Endothelial cell of umbilical vein (primary cell): ENCODE measurements at regions not wholly inside any gene's neighbourhood (a gene's known extent, or its start where the extent isn't known, plus 50 kb on each side); places are given as distances from the start of the nearest gene placed in this dataset.

Source experiments
- BruUV-seq: library from RNA; stranded (reverse); fragments of 400-500 nt; replicated peaks from 2 replicates; lab custom pipeline; 2021; lab: Mats Ljungman, UMichigan
- CTCF ChIA-PET: fragments of 300-600, 350-600 bp; sonication (Branson Sonifier 250); formaldehyde crosslinking; loops from one replicate; lab custom pipeline; 2021; ENCODE audit warnings: antibody characterized with exemption, inconsistent platforms; lab: Charles Lee
- POLR2A ChIA-PET: fragments of 300-600, 350-600 bp; sonication (Branson Sonifier 250); formaldehyde crosslinking; loops from one replicate; lab custom pipeline; 2021; ENCODE audit warnings: antibody characterized with exemption, inconsistent platforms; lab: Charles Lee
- DNase-seq: peaks from one replicate; pipeline ENCODE4 v3.0.0-alpha.2; 2011; ENCODE audit warnings: low read depth, low spot score
- FAIRE-seq: peaks from 2 replicates; lab custom pipeline; 2011; peaks lifted over from hg19 to GRCh38; lab: Jason Lieb, UNC
- H2AFZ ChIP-seq: 2 replicates; pipeline ENCODE4 v1.6.0; 2012; ENCODE audit warnings: low read depth, low read length, control low read depth, inconsistent platforms
- H3K27ac ChIP-seq: 2 replicates; pipeline ENCODE4 v1.5.1; 2011; ENCODE audit warnings: low read depth, mild to moderate bottlenecking, control low read depth, low read length, moderate library complexity; ENCODE audit not compliant: insufficient read depth
- H3K27me3 ChIP-seq, 2 experiments: 2 replicates each; pipeline versions ENCODE4 v1.6.0 to v1.6.1; 2011; ENCODE audit warnings: low read length in 2 of 2, mixed read lengths in 1 of 2; ENCODE audit not compliant: control insufficient read depth in 2 of 2, insufficient read depth in 2 of 2
- H3K36me3 ChIP-seq, 2 experiments: 2 replicates in 1 of 2; 3 replicates in 1 of 2; pipeline ENCODE4 v1.5.1; 2011; ENCODE audit warnings: low read length in 2 of 2, mild to moderate bottlenecking in 1 of 2, moderate library complexity in 1 of 2; ENCODE audit not compliant: control insufficient read depth in 2 of 2, insufficient read depth in 2 of 2; ENCODE audit errors: extremely low read depth in 1 of 2
- H3K4me1 ChIP-seq: 3 replicates; pipeline ENCODE4 v1.5.1; 2011; ENCODE audit warnings: mild to moderate bottlenecking, low read length; ENCODE audit not compliant: control insufficient read depth, insufficient read depth; ENCODE audit errors: extremely low read depth
- H3K4me2 ChIP-seq: 2 replicates; pipeline ENCODE4 v1.6.1; 2011; ENCODE audit warnings: low read length, control low read depth, mixed read lengths; ENCODE audit not compliant: insufficient read depth
- H3K4me3 ChIP-seq, 3 experiments: fragments of 200-600 bp in 1 of 3; sonication (generic), shearing (Covaris generic) in 1 of 3; replicated peaks in 1 of 3; 2 replicates each; pipeline ENCODE4 v1.5.1; 2011 to 2016; ENCODE audit warnings: control low read depth in 3 of 3, low read length in 3 of 3, mild to moderate bottlenecking in 2 of 3, inconsistent platforms in 1 of 3, low read depth in 1 of 3, moderate library complexity in 1 of 3; ENCODE audit not compliant: insufficient read depth in 1 of 3
- H3K79me2 ChIP-seq: 2 replicates; pipeline ENCODE4 v1.6.0; 2012; ENCODE audit warnings: low read length, inconsistent platforms; ENCODE audit not compliant: control insufficient read depth, insufficient read depth
- H3K9ac ChIP-seq: replicated peaks from 2 replicates; pipeline ENCODE3; 2011; ENCODE audit warnings: low read length, control low read depth; ENCODE audit not compliant: insufficient read depth; ENCODE audit errors: extremely low read depth
- H3K9me1 ChIP-seq: replicated peaks from 3 replicates; pipeline ENCODE4 v1.6.0; 2011; ENCODE audit warnings: mild to moderate bottlenecking, low read length; ENCODE audit not compliant: control insufficient read depth, insufficient read depth; ENCODE audit errors: extremely low read depth
- H3K9me3 ChIP-seq: replicated peaks from 2 replicates; pipeline ENCODE4 v1.5.1; 2012; ENCODE audit warnings: low read length, inconsistent platforms; ENCODE audit not compliant: control insufficient read depth, insufficient read depth
- H4K20me1 ChIP-seq: replicated peaks from 2 replicates; pipeline ENCODE3; 2011; ENCODE audit warnings: mild to moderate bottlenecking, low read length; ENCODE audit not compliant: control insufficient read depth, insufficient read depth; ENCODE audit errors: extremely low read depth
- CTCF ChIP-seq, 2 donors: IDR thresholded peaks; 1 replicate in 1 of 2; 2 replicates in 1 of 2; pipeline ENCODE4 v1.5.1; 2011; ENCODE audit warnings: low read length in 2 of 2, mild to moderate bottlenecking in 2 of 2, moderate library complexity in 2 of 2, control low read depth in 1 of 2, inconsistent platforms in 1 of 2, low read depth in 1 of 2; ENCODE audit not compliant: insufficient read depth in 1 of 2; ENCODE audit errors: extremely low read depth in 1 of 2
- EZH2 ChIP-seq: IDR thresholded peaks from 2 replicates; pipeline ENCODE4 v1.6.1; 2012; ENCODE audit warnings: borderline replicate concordance, low read depth, mild to moderate bottlenecking, moderate library complexity, low read length, inconsistent platforms; ENCODE audit not compliant: severe bottlenecking
- FOS ChIP-seq: IDR thresholded peaks from 2 replicates; pipeline ENCODE4 v1.6.1; 2011; ENCODE audit warnings: mild to moderate bottlenecking, low read length, moderate library complexity, borderline replicate concordance; ENCODE audit not compliant: insufficient read depth
- GATA2 ChIP-seq: IDR thresholded peaks from 2 replicates; pipeline ENCODE4 v1.7.0; 2011; ENCODE audit warnings: low read depth, mild to moderate bottlenecking, moderate library complexity, mixed read lengths, low read length; ENCODE audit not compliant: insufficient read length, insufficient read depth
- JUN ChIP-seq: IDR thresholded peaks from 2 replicates; pipeline ENCODE4 v1.6.1; 2011; ENCODE audit warnings: borderline replicate concordance, low read depth; ENCODE audit not compliant: insufficient read length, insufficient read depth
- MAX ChIP-seq: IDR thresholded peaks from 2 replicates; pipeline ENCODE4 v1.6.1; 2011; ENCODE audit not compliant: insufficient read depth, insufficient read length
- MYC ChIP-seq: IDR thresholded peaks from one replicate; pipeline ENCODE4 v1.6.1; 2011; ENCODE audit warnings: mild to moderate bottlenecking, low read depth, low read length
- POLR2A ChIP-seq: IDR thresholded peaks from 2 replicates; pipeline ENCODE4 v1.6.1; 2012; ENCODE audit warnings: low read depth, mild to moderate bottlenecking, control low read depth, low read length
- POLR2AphosphoS5 ChIP-seq: IDR thresholded peaks from 2 replicates; pipeline ENCODE4 v1.6.1; 2012; ENCODE audit warnings: low read depth, mild to moderate bottlenecking, control low read depth, low read length, moderate library complexity; ENCODE audit not compliant: insufficient read depth
- dilution Hi-C: fragments of 300-500 bp; cut with MboI; formaldehyde crosslinking; loops from one replicate; pipeline ENCODE4 v1.15.0; 2019; ENCODE audit warnings: low sequenced_read_pairs; ENCODE audit not compliant: extremely low pct_ligation_motif_present
- intact Hi-C: fragments of 100-400 bp; cut with micrococcal nuclease; formaldehyde crosslinking; loops from one replicate; pipeline ENCODE4 v1.10.0; 2022

GRCh38 chr6:166222631-166223030, 55.0 kb upstream of the TBXT start:
- no peaks in the 10 kb centered on the region for H4K20me1 ChIP-seq
- H3K9me1 ChIP-seq, result no peaks in the 10 kb centered on the region
- no peak overlapping the region for H3K9ac ChIP-seq
- ChIA-PET POLR2A (no interaction called here), CTCF (no interaction called here)
- no peak overlapping the region for H3K4me2 ChIP-seq
- H3K4me1 ChIP-seq, result no peaks in the 10 kb centered on the region
- dilution Hi-C loops, result no loop called here
- TF ChIP-seq FOS, result no peak
- TF ChIP-seq JUN, result no peak
- no peak for TF ChIP-seq EZH2
- TF ChIP-seq MAX, result no peak
- TF ChIP-seq POLR2A, result no peak
- no peak for TF ChIP-seq POLR2AphosphoS5
- no peak for TF ChIP-seq CTCF (IDR thresholded peaks at IDR 0.05; ENCODE audit: extremely low read depth in 1 of 2, insufficient read depth in 1 of 2, low read depth in 1 of 2, low read length in 2 of 2)
- TF ChIP-seq GATA2, result no peak
- no peak for TF ChIP-seq MYC
- H2AFZ ChIP-seq, result no peak overlapping the region
- no peak for DNase-seq
- H3K27ac ChIP-seq, result no peak overlapping the region
- intact Hi-C loops, result no loop called here
- H3K36me3 ChIP-seq, result no peaks in the 10 kb centered on the region
- no peak overlapping the region for H3K4me3 ChIP-seq
- no peaks in the 10 kb centered on the region for H3K9me3 ChIP-seq
- BruUV-seq, result no TSS peak
- H3K79me2 ChIP-seq, result no peaks in the 10 kb centered on the region
- H3K27me3 ChIP-seq, result no peaks in the 10 kb centered on the region
- no peak for FAIRE-seq
